ENCODE measurements at regions not wholly inside any gene's neighbourhood (a gene's known extent, or its start where the extent isn't known, plus 50 kb on each side); places are given as distances from the start of the nearest gene placed in this dataset.

- Histone ChIP-seq H3K23me2 (ENCODE audit: insufficient read length, low read depth, low read length, poor library complexity, severe bottlenecking) (no peaks in the 10 kb centered on the region), H3K4me2 (ENCODE audit: insufficient read depth, insufficient read length, low read length) (no peak overlapping the region), H3K27ac (ENCODE audit: insufficient read length, low read depth, low read length) (no peak overlapping the region), H2BK15ac (ENCODE audit: low read depth, low read length) (no peak overlapping the region), H4K5ac (ENCODE audit: insufficient read length, low read depth, low read length) (no peak overlapping the region), H4K91ac (ENCODE audit: insufficient read length, low read depth, low read length) (no peak overlapping the region), H3K9me3 (ENCODE audit: control insufficient read depth, low read depth, low read length) (no peaks in the 10 kb centered on the region), H3K4ac (ENCODE audit: low read depth, low read length) (no peak overlapping the region), H3K4me1 (ENCODE audit: insufficient read depth, low read length) (no peaks in the 10 kb centered on the region), H3K79me1 (ENCODE audit: insufficient read depth, low read depth, low read length, poor library complexity, severe bottlenecking) (no peaks in the 10 kb centered on the region), H4K20me1 (ENCODE audit: control insufficient read depth, insufficient read depth, insufficient read length) (no peaks in the 10 kb centered on the region), H3K23ac (ENCODE audit: insufficient read length, low read depth, low read length) (no peak overlapping the region), H2BK120ac (ENCODE audit: low read depth, low read length, poor library complexity, severe bottlenecking) (no peak overlapping the region), H2AFZ (ENCODE audit: low read length) (no peak overlapping the region), H4K8ac (replicated peaks; ENCODE audit: insufficient read length, low read depth, low read length) (no peak overlapping the region), H2BK12ac (ENCODE audit: insufficient read length, low read depth, low read length) (no peak overlapping the region), H3K27me3 (ENCODE audit: insufficient read depth, low read length) (no peaks in the 10 kb centered on the region), H3K9ac (ENCODE audit: extremely low read depth, insufficient read length, low read length) (no peak overlapping the region), H3K56ac (ENCODE audit: insufficient read length, low read depth, low read length) (no peak overlapping the region), H2BK5ac (ENCODE audit: insufficient read length, low read length) (no peak overlapping the region), H3K79me2 (ENCODE audit: insufficient read depth, low read length) (no peaks in the 10 kb centered on the region), H3K14ac (ENCODE audit: insufficient read depth, low read length) (no peak overlapping the region), H2BK20ac (ENCODE audit: low read depth, low read length, poor library complexity, severe bottlenecking) (no peak overlapping the region), H3T11ph (ENCODE audit: low read length) (no peak overlapping the region), H2AK5ac (ENCODE audit: insufficient read length, low read length) (no peak overlapping the region), H3K18ac (ENCODE audit: insufficient read length, low read depth, low read length) (no peak overlapping the region)
- H3K4me3 Mint-ChIP-seq: no peak overlapping the region
- no CpG with 5 or more reads among the region's 2 CpGs for WGBS (ENCODE audit: extremely low coverage, insufficient read length, low lambda C conversion rate)
- no peak overlapping the region for H3K27ac Mint-ChIP-seq
- no peak for DNase-seq
- H3K4me1 Mint-ChIP-seq: no peaks in the 10 kb centered on the region
- H3K9me3 Mint-ChIP-seq: no peaks in the 10 kb centered on the region
- no peaks in the 10 kb centered on the region for H3K27me3 Mint-ChIP-seq (ENCODE audit: low read depth)
- H3K36me3 Mint-ChIP-seq (ENCODE audit: insufficient read depth in 1 of 3, low read depth in 3 of 3): no peaks in the 10 kb centered on the region
- TF ChIP-seq, protein P1, sequence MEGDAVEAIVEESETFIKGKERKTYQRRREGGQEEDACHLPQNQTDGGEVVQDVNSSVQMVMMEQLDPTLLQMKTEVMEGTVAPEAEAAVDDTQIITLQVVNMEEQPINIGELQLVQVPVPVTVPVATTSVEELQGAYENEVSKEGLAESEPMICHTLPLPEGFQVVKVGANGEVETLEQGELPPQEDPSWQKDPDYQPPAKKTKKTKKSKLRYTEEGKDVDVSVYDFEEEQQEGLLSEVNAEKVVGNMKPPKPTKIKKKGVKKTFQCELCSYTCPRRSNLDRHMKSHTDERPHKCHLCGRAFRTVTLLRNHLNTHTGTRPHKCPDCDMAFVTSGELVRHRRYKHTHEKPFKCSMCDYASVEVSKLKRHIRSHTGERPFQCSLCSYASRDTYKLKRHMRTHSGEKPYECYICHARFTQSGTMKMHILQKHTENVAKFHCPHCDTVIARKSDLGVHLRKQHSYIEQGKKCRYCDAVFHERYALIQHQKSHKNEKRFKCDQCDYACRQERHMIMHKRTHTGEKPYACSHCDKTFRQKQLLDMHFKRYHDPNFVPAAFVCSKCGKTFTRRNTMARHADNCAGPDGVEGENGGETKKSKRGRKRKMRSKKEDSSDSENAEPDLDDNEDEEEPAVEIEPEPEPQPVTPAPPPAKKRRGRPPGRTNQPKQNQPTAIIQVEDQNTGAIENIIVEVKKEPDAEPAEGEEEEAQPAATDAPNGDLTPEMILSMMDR (conservative IDR thresholded peaks at IDR 0.05): no peak
Observed at GRCh38 chr4:18421519-18421918, 400.0 kb upstream of the LCORL start.
